ENCODE measurements at regions not wholly inside any gene's neighbourhood (a gene's known extent, or its start where the extent isn't known, plus 50 kb on each side); places are given as distances from the start of the nearest gene placed in this dataset.

DNA sequence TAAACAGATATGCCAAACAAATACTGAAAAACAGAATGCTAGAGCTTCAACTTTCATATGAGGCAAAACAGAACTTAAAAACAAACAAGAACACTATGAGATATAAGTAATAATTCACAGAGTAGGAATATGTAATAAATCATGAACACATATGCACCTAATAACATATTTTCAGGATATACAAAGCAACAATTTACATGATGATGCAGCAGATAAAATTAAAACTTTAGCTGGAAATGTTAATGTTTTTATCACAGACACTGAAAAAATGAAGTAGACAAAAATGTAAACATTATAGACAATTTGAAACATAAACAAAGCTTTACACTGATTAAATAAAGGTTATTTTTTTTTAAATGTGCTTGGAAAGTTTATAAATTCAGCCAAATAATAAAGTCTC is 443.1 kb upstream of the NFIA start:
- Histone ChIP-seq H3K9me3 (ENCODE audit: low read length) (no peaks in the 10 kb centered on the region), H3K27ac (ENCODE audit: low read length) (no peak overlapping the region), H2AFZ (ENCODE audit: low read depth, low read length) (no peak overlapping the region), H3K79me2 (replicated peaks; ENCODE audit: insufficient read depth, low read length) (no peaks in the 10 kb centered on the region), H3F3A (ENCODE audit: insufficient read depth, low read length, poor library complexity, severe bottlenecking) (no peaks in the 10 kb centered on the region), H3K36me3 (ENCODE audit: insufficient read depth, low read length) (no peaks in the 10 kb centered on the region), H3K4me2 (ENCODE audit: low read length) (no peak overlapping the region), H3K27me3 (ENCODE audit: insufficient read depth, low read depth, low read length) (no peaks in the 10 kb centered on the region), H3K9me2 (ENCODE audit: insufficient read depth, low read length) (no peaks in the 10 kb centered on the region), H3K4me3 (ENCODE audit: low read length) (no peak overlapping the region), H3K9ac (ENCODE audit: low read length) (no peak overlapping the region), H4K20me1 (ENCODE audit: insufficient read depth) (no peaks in the 10 kb centered on the region)
- TF ChIP-seq RAD21 (conservative IDR thresholded peaks at IDR 0.05), result no peak

DNA sequence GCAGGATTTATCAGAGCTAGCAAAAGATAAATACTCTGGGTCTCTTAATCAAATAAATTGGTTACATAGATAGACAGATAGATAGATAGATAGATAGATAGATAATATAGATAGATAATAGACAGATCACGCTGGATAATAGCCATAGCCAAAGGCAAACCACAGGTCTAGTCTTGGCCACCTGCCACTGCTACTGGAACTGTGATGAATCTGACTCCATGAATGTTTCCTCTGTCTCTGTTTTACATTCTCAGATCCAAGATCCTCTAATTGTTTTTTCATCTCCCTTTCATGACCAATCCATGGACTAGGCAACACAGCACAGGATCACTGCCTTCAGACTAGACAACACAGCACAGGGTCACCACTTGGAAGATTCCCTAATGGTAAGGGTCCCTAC is 444.7 kb upstream of the NFIA start:
- H3K27ac ChIP-seq (ENCODE audit: low read length), result no peak overlapping the region
- H3K79me2 ChIP-seq (replicated peaks; ENCODE audit: insufficient read depth, low read length), result no peaks in the 10 kb centered on the region
- no peaks in the 10 kb centered on the region for H4K20me1 ChIP-seq (ENCODE audit: insufficient read depth)
- no peaks in the 10 kb centered on the region for H3F3A ChIP-seq (ENCODE audit: insufficient read depth, low read length, poor library complexity, severe bottlenecking)
- H3K4me2 ChIP-seq (ENCODE audit: low read length), result no peak overlapping the region
- no peaks in the 10 kb centered on the region for H3K9me2 ChIP-seq (ENCODE audit: insufficient read depth, low read length)
- no peaks in the 10 kb centered on the region for H3K36me3 ChIP-seq (ENCODE audit: insufficient read depth, low read length)
- no peak overlapping the region for H2AFZ ChIP-seq (ENCODE audit: low read depth, low read length)
- no peaks in the 10 kb centered on the region for H3K27me3 ChIP-seq (ENCODE audit: insufficient read depth, low read depth, low read length)
- H3K9ac ChIP-seq (ENCODE audit: low read length), result no peak overlapping the region
- no peaks in the 10 kb centered on the region for H3K9me3 ChIP-seq (ENCODE audit: low read length)
- H3K4me3 ChIP-seq (ENCODE audit: low read length), result no peak overlapping the region
- TF ChIP-seq CTCF (IDR thresholded peaks at IDR 0.05; ENCODE audit: poor library complexity, severe bottlenecking) (no peak), EZH2 (IDR thresholded peaks at IDR 0.05; ENCODE audit: borderline replicate concordance, insufficient read depth, low read length, poor library complexity, severe bottlenecking) (no peak), SMC3 (conservative IDR thresholded peaks at IDR 0.05; ENCODE audit: poor library complexity) (no peak), MXI1 (conservative IDR thresholded peaks at IDR 0.05; ENCODE audit: poor library complexity, severe bottlenecking) (no peak), REST (IDR thresholded peaks at IDR 0.05; ENCODE audit: borderline replicate concordance) (no peak), TAF1 (IDR thresholded peaks at IDR 0.05; ENCODE audit: low read depth) (no peak), EP300 (conservative IDR thresholded peaks at IDR 0.05; ENCODE audit: poor library complexity, severe bottlenecking) (no peak), POLR2AphosphoS5 (IDR thresholded peaks at IDR 0.05) (no peak), RAD21 (conservative IDR thresholded peaks at IDR 0.05) (no peak)

DNA sequence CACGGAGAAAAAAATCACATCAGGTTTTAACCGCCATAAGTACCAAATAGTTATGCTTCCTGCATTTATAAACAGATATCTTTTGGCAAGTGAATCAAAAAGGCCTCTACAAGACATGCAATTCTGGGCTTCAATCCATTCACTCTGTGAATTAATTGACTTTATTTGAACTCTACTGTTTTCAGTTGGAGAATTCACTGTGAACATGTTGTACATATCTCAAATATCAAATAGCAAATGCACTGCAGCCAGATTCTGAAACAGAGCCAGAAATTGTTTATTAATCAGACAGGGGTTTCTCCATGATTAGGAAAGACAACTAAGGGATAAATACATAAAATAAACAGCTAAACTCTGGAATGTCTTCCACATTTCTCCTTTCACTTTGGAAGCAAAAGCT is 445.4 kb upstream of the NFIA start:
- Histone ChIP-seq H3K4me2 (ENCODE audit: low read length) (no peak overlapping the region), H3K27me3 (ENCODE audit: insufficient read depth, low read depth, low read length) (no peaks in the 10 kb centered on the region), H4K20me1 (ENCODE audit: insufficient read depth) (no peaks in the 10 kb centered on the region), H3K27ac (ENCODE audit: low read length) (no peak overlapping the region), H2AFZ (ENCODE audit: low read depth, low read length) (no peak overlapping the region), H3F3A (ENCODE audit: insufficient read depth, low read length, poor library complexity, severe bottlenecking) (no peaks in the 10 kb centered on the region), H3K9me2 (ENCODE audit: insufficient read depth, low read length) (no peaks in the 10 kb centered on the region), H3K4me3 (ENCODE audit: low read length) (no peak overlapping the region), H3K9ac (ENCODE audit: low read length) (no peak overlapping the region), H3K36me3 (ENCODE audit: insufficient read depth, low read length) (no peaks in the 10 kb centered on the region), H3K79me2 (replicated peaks; ENCODE audit: insufficient read depth, low read length) (no peaks in the 10 kb centered on the region), H3K9me3 (ENCODE audit: low read length) (no peaks in the 10 kb centered on the region)
- TF ChIP-seq REST (IDR thresholded peaks at IDR 0.05; ENCODE audit: borderline replicate concordance) (no peak), EZH2 (IDR thresholded peaks at IDR 0.05; ENCODE audit: borderline replicate concordance, insufficient read depth, low read length, poor library complexity, severe bottlenecking) (no peak), SMC3 (conservative IDR thresholded peaks at IDR 0.05; ENCODE audit: poor library complexity) (no peak), RAD21 (conservative IDR thresholded peaks at IDR 0.05) (no peak), EP300 (conservative IDR thresholded peaks at IDR 0.05; ENCODE audit: poor library complexity, severe bottlenecking) (no peak), MXI1 (conservative IDR thresholded peaks at IDR 0.05; ENCODE audit: poor library complexity, severe bottlenecking) (no peak), TAF1 (IDR thresholded peaks at IDR 0.05; ENCODE audit: low read depth) (no peak), POLR2AphosphoS5 (IDR thresholded peaks at IDR 0.05) (no peak), CTCF (IDR thresholded peaks at IDR 0.05; ENCODE audit: poor library complexity, severe bottlenecking) (no peak)
